Fibroblast of lung (primary cell): ENCODE measurements at regions not wholly inside any gene's neighbourhood (a gene's known extent, or its start where the extent isn't known, plus 50 kb on each side); places are given as distances from the start of the nearest gene placed in this dataset.

Experiments used
- DNase-seq, 2 donors: peaks; one replicate each; pipeline versions ENCODE4 v3.0.0 to v3.0.0-alpha.2; 2010; ENCODE audit warnings: low read depth in 2 of 2
- H2AFZ ChIP-seq: 2 replicates; pipeline ENCODE4 v1.5.1; 2012; ENCODE audit warnings: low read length, control low read depth, inconsistent platforms
- H3K27ac ChIP-seq: 2 replicates; pipeline ENCODE4 v1.5.1; 2011; ENCODE audit warnings: low read length, control low read depth; ENCODE audit not compliant: insufficient read depth
- H3K27me3 ChIP-seq: 2 replicates; pipeline ENCODE4 v1.5.1; 2011; ENCODE audit warnings: mild to moderate bottlenecking, low read length; ENCODE audit not compliant: control insufficient read depth, insufficient read depth
- H3K36me3 ChIP-seq: 2 replicates; pipeline ENCODE4 v1.5.1; 2011; ENCODE audit warnings: low read length; ENCODE audit not compliant: control insufficient read depth, insufficient read depth
- H3K4me1 ChIP-seq: 2 replicates; pipeline ENCODE4 v1.5.1; 2011; ENCODE audit warnings: low read length; ENCODE audit not compliant: control insufficient read depth, insufficient read depth; ENCODE audit errors: extremely low read depth
- H3K4me2 ChIP-seq: 2 replicates; pipeline ENCODE4 v1.5.1; 2011; ENCODE audit warnings: low read length, control low read depth; ENCODE audit not compliant: insufficient read depth; ENCODE audit errors: extremely low read depth
- H3K4me3 ChIP-seq, 4 experiments: fragments of 200-600 bp in 1 of 4; sonication (generic) in 1 of 4; replicated peaks in 1 of 4; 2 replicates each; pipeline ENCODE4 v1.5.1; 2011 to 2016; ENCODE audit warnings: low read length in 4 of 4, low read depth in 3 of 4, mild to moderate bottlenecking in 3 of 4, control low read depth in 2 of 4, inconsistent platforms in 1 of 4, mixed read lengths in 1 of 4; ENCODE audit not compliant: insufficient read depth in 1 of 4; ENCODE audit errors: control extremely low read depth in 1 of 4
- H3K79me2 ChIP-seq: 2 replicates; pipeline ENCODE4 v1.5.1; 2012; ENCODE audit warnings: mild to moderate bottlenecking, low read length, inconsistent platforms; ENCODE audit not compliant: control insufficient read depth, insufficient read depth
- H3K9ac ChIP-seq: 2 replicates; pipeline ENCODE4 v1.5.1; 2011; ENCODE audit warnings: mild to moderate bottlenecking, low read length, control low read depth; ENCODE audit not compliant: insufficient read depth
- H3K9me3 ChIP-seq: 2 replicates; pipeline ENCODE4 v1.5.1; 2012; ENCODE audit warnings: low read depth, low read length; ENCODE audit not compliant: control insufficient read depth, insufficient read depth
- H4K20me1 ChIP-seq: 2 replicates; pipeline ENCODE4 v1.5.1; 2011; ENCODE audit warnings: low read length; ENCODE audit not compliant: control insufficient read depth, insufficient read depth; ENCODE audit errors: extremely low read depth
- EZH2 ChIP-seq: IDR thresholded peaks from 2 replicates; pipeline ENCODE4 v1.5.1; 2012; ENCODE audit warnings: low read length, control low read depth, mild to moderate bottlenecking; ENCODE audit errors: missing control alignments
- TF ChIP-seq, protein P1 (sequence below), 2 donors: IDR thresholded peaks in 1 of 2; conservative IDR thresholded peaks in 1 of 2; 1 replicate in 1 of 2; 2 replicates in 1 of 2; pipeline ENCODE4 v1.5.1; 2011 to 2012; ENCODE audit warnings: low read length in 2 of 2, control low read depth in 1 of 2, inconsistent platforms in 1 of 2, low read depth in 1 of 2, mild to moderate bottlenecking in 1 of 2

DNA sequence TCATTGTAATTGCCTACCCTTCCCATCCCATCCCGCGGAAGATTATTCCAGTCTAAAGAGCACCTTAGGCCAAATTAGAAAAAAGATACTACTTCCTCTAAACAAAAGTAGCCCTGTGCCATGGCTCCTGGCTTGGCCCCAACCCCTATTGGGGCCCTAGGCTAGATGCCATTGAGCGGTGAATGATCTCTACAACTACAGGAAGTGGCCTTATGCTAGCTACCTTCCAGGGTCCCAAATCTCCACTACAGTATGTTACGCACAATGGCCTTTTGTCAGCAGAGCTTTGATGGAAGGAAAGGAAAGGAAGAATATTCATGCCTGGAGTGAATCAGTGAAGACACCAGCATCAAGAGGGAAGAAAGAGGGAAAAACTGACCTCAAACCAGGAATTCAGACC, 73.3 kb upstream of the OSMR start:
- Histone ChIP-seq H3K79me2 (no peaks in the 10 kb centered on the region), H3K27ac (no peak overlapping the region), H3K36me3 (no peaks in the 10 kb centered on the region), H3K27me3 (no peaks in the 10 kb centered on the region), H3K4me1 (peaks cover 5% of the 10 kb centered on the region), H3K9me3 (no peaks in the 10 kb centered on the region), H3K4me3 (no peak overlapping the region), H3K9ac (no peak overlapping the region), H2AFZ (no peak overlapping the region), H3K4me2 (no peak overlapping the region), H4K20me1 (no peaks in the 10 kb centered on the region)
- TF ChIP-seq, protein P1, sequence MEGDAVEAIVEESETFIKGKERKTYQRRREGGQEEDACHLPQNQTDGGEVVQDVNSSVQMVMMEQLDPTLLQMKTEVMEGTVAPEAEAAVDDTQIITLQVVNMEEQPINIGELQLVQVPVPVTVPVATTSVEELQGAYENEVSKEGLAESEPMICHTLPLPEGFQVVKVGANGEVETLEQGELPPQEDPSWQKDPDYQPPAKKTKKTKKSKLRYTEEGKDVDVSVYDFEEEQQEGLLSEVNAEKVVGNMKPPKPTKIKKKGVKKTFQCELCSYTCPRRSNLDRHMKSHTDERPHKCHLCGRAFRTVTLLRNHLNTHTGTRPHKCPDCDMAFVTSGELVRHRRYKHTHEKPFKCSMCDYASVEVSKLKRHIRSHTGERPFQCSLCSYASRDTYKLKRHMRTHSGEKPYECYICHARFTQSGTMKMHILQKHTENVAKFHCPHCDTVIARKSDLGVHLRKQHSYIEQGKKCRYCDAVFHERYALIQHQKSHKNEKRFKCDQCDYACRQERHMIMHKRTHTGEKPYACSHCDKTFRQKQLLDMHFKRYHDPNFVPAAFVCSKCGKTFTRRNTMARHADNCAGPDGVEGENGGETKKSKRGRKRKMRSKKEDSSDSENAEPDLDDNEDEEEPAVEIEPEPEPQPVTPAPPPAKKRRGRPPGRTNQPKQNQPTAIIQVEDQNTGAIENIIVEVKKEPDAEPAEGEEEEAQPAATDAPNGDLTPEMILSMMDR (conservative IDR thresholded peaks at IDR 0.05 in 1 of 2, IDR thresholded peaks at IDR 0.05 in 1 of 2; ENCODE audit: low read depth in 1 of 2, low read length in 2 of 2), result no peak
- TF ChIP-seq EZH2, result no peak
- no peak for DNase-seq

- H3K36me3 ChIP-seq, result no peaks in the 10 kb centered on the region
- no peak for DNase-seq
- no peaks in the 10 kb centered on the region for H3K79me2 ChIP-seq
- H3K27ac ChIP-seq, result no peak overlapping the region
- peaks cover 5% of the 10 kb centered on the region for H3K4me1 ChIP-seq
- no peaks in the 10 kb centered on the region for H3K27me3 ChIP-seq
- H2AFZ ChIP-seq, result no peak overlapping the region
- H4K20me1 ChIP-seq, result no peaks in the 10 kb centered on the region
- no peak overlapping the region for H3K4me2 ChIP-seq
- H3K9me3 ChIP-seq, result no peaks in the 10 kb centered on the region
- no peak overlapping the region for H3K9ac ChIP-seq
- TF ChIP-seq, protein P1 (conservative IDR thresholded peaks at IDR 0.05 in 1 of 2, IDR thresholded peaks at IDR 0.05 in 1 of 2; ENCODE audit: low read depth in 1 of 2, low read length in 2 of 2), result no peak
- TF ChIP-seq EZH2, result no peak
- H3K4me3 ChIP-seq, result no peak overlapping the region
These were observed 70.5 kb upstream of the OSMR start for GRCh38 chr5:38775218-38775840.

DNA sequence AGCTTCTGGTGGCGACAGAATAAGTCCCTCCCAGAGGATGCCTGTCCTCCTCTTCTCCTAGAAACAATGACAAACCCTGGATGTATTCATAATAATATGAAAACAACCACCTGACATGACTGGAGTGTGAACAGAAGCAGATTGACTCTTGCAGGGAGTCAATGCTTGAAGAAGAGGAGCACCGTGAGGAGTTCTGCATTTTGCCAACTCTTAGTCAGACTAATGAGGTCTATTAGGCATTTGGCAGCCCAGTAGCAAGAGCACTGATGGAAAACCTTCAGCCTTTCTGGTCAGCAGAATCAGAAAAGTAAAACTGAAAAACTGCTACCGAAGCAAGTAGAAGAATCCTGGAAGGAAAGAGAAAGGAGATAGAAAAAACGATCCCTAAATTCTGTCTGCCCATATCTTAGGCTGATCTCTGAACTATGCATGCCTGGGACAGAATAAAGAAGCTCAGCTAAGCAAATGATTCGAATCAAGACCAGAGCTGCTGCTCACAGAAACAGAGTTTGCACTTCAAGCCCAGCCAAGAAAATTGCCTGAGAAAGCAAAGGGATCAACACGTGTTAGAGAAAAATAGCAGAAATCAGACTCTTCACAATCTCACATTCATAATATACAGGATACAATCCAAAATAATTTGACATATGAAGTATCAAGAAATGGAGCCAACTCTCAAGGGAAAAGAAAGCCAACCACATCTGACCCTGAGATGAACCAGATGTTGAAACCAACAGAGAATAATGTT, 69.5 kb upstream of the OSMR start:
- Histone ChIP-seq H3K27ac (no peak overlapping the region), H3K27me3 (no peaks in the 10 kb centered on the region), H3K79me2 (no peaks in the 10 kb centered on the region), H3K4me1 (peaks cover 11% of the 10 kb centered on the region), H3K4me2 (peak overlapping the region; percentile 41), H3K36me3 (no peaks in the 10 kb centered on the region), H3K4me3 (peak overlapping the region in 1 of 4 experiments; percentile 11), H3K9me3 (no peaks in the 10 kb centered on the region), H2AFZ (no peak overlapping the region), H4K20me1 (no peaks in the 10 kb centered on the region), H3K9ac (no peak overlapping the region)
- DNase-seq, result peak in 1 of 2 donors; percentile 94
- TF ChIP-seq EZH2, result no peak
- TF ChIP-seq, protein P1 (conservative IDR thresholded peaks at IDR 0.05 in 1 of 2, IDR thresholded peaks at IDR 0.05 in 1 of 2; ENCODE audit: low read depth in 1 of 2, low read length in 2 of 2), result no peak
